Keratinocyte (primary cell): ENCODE measurements at regions not wholly inside any gene's neighbourhood (a gene's known extent, or its start where the extent isn't known, plus 50 kb on each side); places are given as distances from the start of the nearest gene placed in this dataset.
"Not testable (repeated sequence)": the region's sequence is repeated elsewhere in the genome, so short reads cannot be mapped to it uniquely, and the experiment has no call there.

Source experiments
- EZH2 ChIP-seq: IDR thresholded peaks from one replicate; pipeline ENCODE4 v1.6.1; 2012; ENCODE audit warnings: inconsistent platforms, mild to moderate bottlenecking, low read length, moderate library complexity
- TF ChIP-seq, protein P1 (sequence below), 3 experiments: IDR thresholded peaks in 1 of 3; conservative IDR thresholded peaks in 1 of 3; optimal IDR thresholded peaks in 1 of 3; 2 replicates in 2 of 3; 3 replicates in 1 of 3; pipeline versions ENCODE3 to v1.5.1; 2011; ENCODE audit warnings: low read length in 3 of 3, mild to moderate bottlenecking in 3 of 3, moderate library complexity in 2 of 3, control low read depth in 1 of 3, inconsistent platforms in 1 of 3; ENCODE audit not compliant: insufficient read depth in 2 of 3; ENCODE audit errors: extremely low read depth in 1 of 3

DNA sequence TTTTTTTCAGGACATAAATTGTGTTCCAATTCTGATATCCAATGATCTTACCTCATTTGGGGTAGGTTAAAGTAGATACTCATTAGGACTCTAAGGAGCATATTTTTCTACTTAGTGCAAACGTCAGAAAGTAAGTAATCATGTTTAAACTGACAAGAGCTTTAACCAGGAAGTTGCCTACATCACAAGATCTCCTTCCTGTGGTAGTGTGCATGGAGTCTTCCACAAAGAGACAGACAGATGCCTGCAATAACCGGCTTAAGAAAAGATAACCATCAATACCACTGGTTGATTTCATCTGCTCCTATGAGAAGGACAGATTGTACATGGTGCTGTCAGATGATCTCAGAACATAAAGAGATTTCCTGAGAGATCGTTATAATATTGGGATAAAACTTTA lies 160.0 kb downstream of the POTEB3 start:
- TF ChIP-seq, protein P1, sequence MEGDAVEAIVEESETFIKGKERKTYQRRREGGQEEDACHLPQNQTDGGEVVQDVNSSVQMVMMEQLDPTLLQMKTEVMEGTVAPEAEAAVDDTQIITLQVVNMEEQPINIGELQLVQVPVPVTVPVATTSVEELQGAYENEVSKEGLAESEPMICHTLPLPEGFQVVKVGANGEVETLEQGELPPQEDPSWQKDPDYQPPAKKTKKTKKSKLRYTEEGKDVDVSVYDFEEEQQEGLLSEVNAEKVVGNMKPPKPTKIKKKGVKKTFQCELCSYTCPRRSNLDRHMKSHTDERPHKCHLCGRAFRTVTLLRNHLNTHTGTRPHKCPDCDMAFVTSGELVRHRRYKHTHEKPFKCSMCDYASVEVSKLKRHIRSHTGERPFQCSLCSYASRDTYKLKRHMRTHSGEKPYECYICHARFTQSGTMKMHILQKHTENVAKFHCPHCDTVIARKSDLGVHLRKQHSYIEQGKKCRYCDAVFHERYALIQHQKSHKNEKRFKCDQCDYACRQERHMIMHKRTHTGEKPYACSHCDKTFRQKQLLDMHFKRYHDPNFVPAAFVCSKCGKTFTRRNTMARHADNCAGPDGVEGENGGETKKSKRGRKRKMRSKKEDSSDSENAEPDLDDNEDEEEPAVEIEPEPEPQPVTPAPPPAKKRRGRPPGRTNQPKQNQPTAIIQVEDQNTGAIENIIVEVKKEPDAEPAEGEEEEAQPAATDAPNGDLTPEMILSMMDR (optimal IDR thresholded peaks at IDR 0.05 in 1 of 3, IDR thresholded peaks at IDR 0.05 in 1 of 3, conservative IDR thresholded peaks at IDR 0.05 in 1 of 3; ENCODE audit: extremely low read depth in 1 of 3, insufficient read depth in 2 of 3, low read length in 3 of 3) = not testable (repeated sequence)
- not testable (repeated sequence) for TF ChIP-seq EZH2
